HCT116 (cell line): ENCODE measurements at regions not wholly inside any gene's neighbourhood (a gene's known extent, or its start where the extent isn't known, plus 50 kb on each side); places are given as distances from the start of the nearest gene placed in this dataset.

Source experiments
- ATAC-seq: fragments of 200-7000 bp; cut with Tn5 transposase; 2 replicates; pipeline ENCODE4 v1.9.1; 2020; ENCODE audit warnings: mild to moderate bottlenecking, moderate library complexity
- BruUV-seq: library from RNA; stranded (reverse); fragments of 400-500 nt; replicated peaks from 2 replicates; lab custom pipeline; 2021; lab: Mats Ljungman, UMichigan
- CTCF ChIA-PET: fragments of 300-600 bp; sonication (Branson Sonifier 250); formaldehyde crosslinking; loops from one replicate; lab custom pipeline; 2021; ENCODE audit warnings: antibody characterized with exemption; lab: Charles Lee
- POLR2A ChIA-PET: fragments of 300-600, 350-600 bp; sonication (Branson Sonifier 250); formaldehyde crosslinking; loops from one replicate; lab custom pipeline; 2021; ENCODE audit warnings: antibody characterized with exemption; lab: Charles Lee
- RAD21 ChIA-PET, 2 experiments: fragments of 300-600 bp; sonication (Branson Sonifier 250); formaldehyde crosslinking; loops; one replicate each; lab custom pipeline; 2023; ENCODE audit warnings: low total read pairs in 2 of 2; ENCODE audit not compliant: uncharacterized antibody in 2 of 2, unreplicated experiment in 2 of 2, low non-redundant PET in 1 of 2; lab: Charles Lee
- DNase-seq: peaks from one replicate; pipeline ENCODE4 v3.0.0-alpha.2; 2010; ENCODE audit warnings: low read depth, low spot score
- H2AFZ ChIP-seq: fragments of 200-600 bp; shearing (Covaris generic), sonication (generic); 2 replicates; pipeline ENCODE4 v1.6.1; 2017; ENCODE audit warnings: low read depth, mixed run types, mixed read lengths, antibody characterized with exemption, low read length; ENCODE audit not compliant: poor library complexity, severe bottlenecking
- H3K27ac ChIP-seq: 2 replicates; pipeline ENCODE4 v1.5.1; 2012; ENCODE audit warnings: low read depth, low read length
- H3K27me3 ChIP-seq: fragments of 200-600 bp; sonication (generic); 2 replicates; pipeline ENCODE4 v1.6.1; 2016; ENCODE audit warnings: mixed run types, low read length, mixed read lengths; ENCODE audit not compliant: insufficient read depth
- H3K36me3 ChIP-seq, 2 experiments: fragments of 200-500 bp in 1 of 2; fragments of 200-600 bp in 1 of 2; sonication (Bioruptor generic) in 1 of 2; sonication (generic) in 1 of 2; 2 replicates each; pipeline versions ENCODE4 v1.5.1 to v1.6.1; 2014 to 2016; ENCODE audit warnings: low read length in 2 of 2, inconsistent platforms in 1 of 2, mixed read lengths in 1 of 2, mixed run types in 1 of 2; ENCODE audit not compliant: insufficient read depth in 2 of 2, control insufficient read depth in 1 of 2
- H3K4me1 ChIP-seq, 2 experiments: fragments of 200-600 bp in 1 of 2; sonication (generic) in 1 of 2; 2 replicates each; pipeline versions ENCODE4 v1.5.1 to v1.6.1; 2012 to 2017; ENCODE audit warnings: low read length in 2 of 2, inconsistent platforms in 1 of 2, mild to moderate bottlenecking in 1 of 2, mixed read lengths in 1 of 2, mixed run types in 1 of 2, moderate library complexity in 1 of 2; ENCODE audit not compliant: insufficient read depth in 2 of 2, control insufficient read depth in 1 of 2
- H3K4me2 ChIP-seq: fragments of 200-600 bp; sonication (generic); 2 replicates; pipeline ENCODE4 v1.6.1; 2017; ENCODE audit warnings: mixed run types, low read length, mixed read lengths
- H3K4me3 ChIP-seq, 2 experiments: fragments of 200-600 bp in 1 of 2; sonication (generic) in 1 of 2; replicated peaks in 1 of 2; 2 replicates each; pipeline ENCODE4 v1.5.1; 2011 to 2016; ENCODE audit warnings: low read length in 2 of 2, control low read depth in 1 of 2, low read depth in 1 of 2, mild to moderate bottlenecking in 1 of 2, mixed read lengths in 1 of 2, mixed run types in 1 of 2
- H3K79me2 ChIP-seq: fragments of 200-600 bp; sonication (generic); 2 replicates; pipeline ENCODE4 v1.6.1; 2017; ENCODE audit warnings: mild to moderate bottlenecking, mixed run types, low read length, moderate library complexity, mixed read lengths; ENCODE audit not compliant: insufficient read depth
- H3K9ac ChIP-seq: fragments of 200-600 bp; sonication (generic); 2 replicates; pipeline ENCODE4 v1.6.1; 2016; ENCODE audit warnings: low read length, mixed read lengths
- H3K9me2 ChIP-seq: fragments of 200-600 bp; sonication (generic), shearing (Covaris generic); 2 replicates; pipeline ENCODE4 v1.6.1; 2017; ENCODE audit warnings: mixed run types, mild to moderate bottlenecking, moderate library complexity; ENCODE audit not compliant: insufficient read depth
- H3K9me3 ChIP-seq, 2 experiments: fragments of 200-500 bp in 1 of 2; fragments of 200-600 bp in 1 of 2; sonication (Bioruptor generic) in 1 of 2; sonication (generic) in 1 of 2; 2 replicates each; pipeline ENCODE4 v1.6.1; 2014 to 2017; ENCODE audit warnings: low read length in 2 of 2, mixed read lengths in 2 of 2, inconsistent platforms in 1 of 2, low read depth in 1 of 2, mild to moderate bottlenecking in 1 of 2, mixed run types in 1 of 2, moderate library complexity in 1 of 2; ENCODE audit not compliant: control insufficient read depth in 1 of 2, insufficient read depth in 1 of 2
- H4K20me1 ChIP-seq: fragments of 200-600 bp; sonication (generic), shearing (Covaris generic); 2 replicates; pipeline ENCODE4 v1.6.1; 2017; ENCODE audit warnings: mixed run types, mild to moderate bottlenecking, moderate library complexity; ENCODE audit not compliant: insufficient read depth
- CEBPB ChIP-seq: IDR thresholded peaks from 2 replicates; pipeline ENCODE4 v1.6.1; 2012; ENCODE audit warnings: low read depth
- EGR1 ChIP-seq: IDR thresholded peaks from 2 replicates; pipeline ENCODE4 v1.6.1; 2012; ENCODE audit warnings: low read depth
- ELF1 ChIP-seq: IDR thresholded peaks from 2 replicates; pipeline ENCODE4 v1.6.1; 2012; ENCODE audit warnings: low read depth, borderline replicate concordance
- EZH2phosphoT487 ChIP-seq: fragments of 200-600 bp; IDR thresholded peaks from 2 replicates; pipeline ENCODE4 v1.6.1; 2018; ENCODE audit warnings: antibody characterized with exemption, borderline replicate concordance
- RAD21 ChIP-seq: IDR thresholded peaks from 2 replicates; pipeline ENCODE4 v1.6.1; 2012; ENCODE audit warnings: low read depth, mild to moderate bottlenecking
- REST ChIP-seq: IDR thresholded peaks from 2 replicates; pipeline ENCODE4 v1.6.1; 2012; ENCODE audit warnings: low read depth
- SIN3A ChIP-seq: IDR thresholded peaks from 2 replicates; pipeline ENCODE4 v1.6.1; 2012; ENCODE audit warnings: low read depth
- SRF ChIP-seq: IDR thresholded peaks from 2 replicates; pipeline ENCODE4 v1.6.1; 2012; ENCODE audit warnings: low read depth
- TCF7L2 ChIP-seq: IDR thresholded peaks from 2 replicates; pipeline ENCODE4 v1.7.0; 2011; ENCODE audit warnings: borderline replicate concordance, inconsistent platforms; ENCODE audit not compliant: insufficient read depth, insufficient read length; ENCODE audit errors: extremely low read depth
- ZFX ChIP-seq: fragments of 450-650 bp; IDR thresholded peaks from 2 replicates; pipeline ENCODE4 v1.6.1; 2017
- intact Hi-C: fragments of 100-400 bp; cut with micrococcal nuclease; formaldehyde crosslinking; loops from 2 replicates; pipeline ENCODE4 v1.10.0; 2022
- TF ChIP-seq, protein P1 (sequence below): IDR thresholded peaks from 2 replicates; pipeline ENCODE4 v1.6.1; 2012

DNA sequence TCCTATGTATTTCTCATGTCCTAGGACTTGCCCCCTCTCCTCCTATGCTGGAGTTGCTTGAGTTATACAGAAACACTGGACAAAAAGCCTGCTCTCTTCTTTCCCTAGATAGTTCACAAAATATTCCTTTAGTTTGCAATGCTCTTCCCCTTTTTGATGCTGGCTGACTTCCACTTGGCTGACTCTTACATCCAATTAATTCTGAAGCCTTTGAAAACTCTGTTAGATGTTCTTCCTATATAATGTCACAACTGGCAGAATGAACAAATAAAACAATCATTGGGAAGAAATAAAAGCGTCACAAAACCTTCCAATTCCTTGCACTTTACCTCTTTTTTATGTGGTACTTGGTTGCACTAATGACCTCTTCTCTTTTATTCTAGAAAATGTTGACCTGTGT lies 253.8 kb upstream of the CITED2 start:
- DNase-seq: no peak

GRCh38 chr6:139627091-139627490 lies 252.6 kb upstream of the CITED2 start:
- Histone ChIP-seq H3K27me3 (no peaks in the 10 kb centered on the region), H3K4me3 (no peak overlapping the region), H2AFZ (no peak overlapping the region), H3K4me1 (no peaks in the 10 kb centered on the region), H3K79me2 (no peaks in the 10 kb centered on the region), H3K9me3 (no peaks in the 10 kb centered on the region), H3K27ac (no peak overlapping the region), H3K9me2 (no peaks in the 10 kb centered on the region), H3K4me2 (no peak overlapping the region), H3K9ac (no peak overlapping the region), H3K36me3 (no peaks in the 10 kb centered on the region), H4K20me1 (no peaks in the 10 kb centered on the region)
- ChIA-PET CTCF (no interaction called here), RAD21 (no interaction called here), POLR2A (no interaction called here)
- DNase-seq (no peak), ATAC-seq (no peak)
- no TSS peak for BruUV-seq
- intact Hi-C loops: no loop called here
- TF ChIP-seq ZFX (no peak), SIN3A (no peak), TCF7L2 (no peak), EGR1 (no peak), REST (no peak), RAD21 (no peak), CEBPB (no peak), ELF1 (no peak)
- TF ChIP-seq, protein P1, sequence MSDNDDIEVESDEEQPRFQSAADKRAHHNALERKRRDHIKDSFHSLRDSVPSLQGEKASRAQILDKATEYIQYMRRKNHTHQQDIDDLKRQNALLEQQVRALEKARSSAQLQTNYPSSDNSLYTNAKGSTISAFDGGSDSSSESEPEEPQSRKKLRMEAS: no peak

More for the DNA sequence above, 253.8 kb upstream of the CITED2 start:
- Histone ChIP-seq H3K4me3 (no peak overlapping the region), H3K4me1 (no peaks in the 10 kb centered on the region), H3K9ac (no peak overlapping the region), H3K27ac (no peak overlapping the region), H3K4me2 (no peak overlapping the region), H3K9me3 (no peaks in the 10 kb centered on the region), H4K20me1 (no peaks in the 10 kb centered on the region), H2AFZ (no peak overlapping the region), H3K36me3 (no peaks in the 10 kb centered on the region), H3K9me2 (no peaks in the 10 kb centered on the region), H3K79me2 (no peaks in the 10 kb centered on the region), H3K27me3 (no peaks in the 10 kb centered on the region)
- ATAC-seq: no peak
- TF ChIP-seq RAD21 (no peak), ZFX (no peak), EGR1 (no peak), SIN3A (no peak), SRF (no peak), EZH2phosphoT487 (no peak), CEBPB (no peak), ELF1 (no peak)
- TF ChIP-seq, protein P1: no peak
- intact Hi-C loops: no loop called here
- RAD21 ChIA-PET: no interaction called here
- POLR2A ChIA-PET: no interaction called here
- CTCF ChIA-PET: no interaction called here
- BruUV-seq: no TSS peak
